ENCODE measurements at regions not wholly inside any gene's neighbourhood (a gene's known extent, or its start where the extent isn't known, plus 50 kb on each side); places are given as distances from the start of the nearest gene placed in this dataset.

GRCh38 chr1:209160230-209160629, 423.3 kb upstream of the CAMK1G start:
- TF ChIP-seq EP300 (IDR thresholded peaks at IDR 0.05) = no peak
- no peak for TF ChIP-seq CTCF (IDR thresholded peaks at IDR 0.05)
- TF ChIP-seq POLR2AphosphoS5 (IDR thresholded peaks at IDR 0.05) = no peak

Data from sigmoid colon (tissue), 4 donors.